ENCODE measurements at regions not wholly inside any gene's neighbourhood (a gene's known extent, or its start where the extent isn't known, plus 50 kb on each side); places are given as distances from the start of the nearest gene placed in this dataset.
"Not testable (repeated sequence)": the region's sequence is repeated elsewhere in the genome, so short reads cannot be mapped to it uniquely, and the experiment has no call there.

DNA sequence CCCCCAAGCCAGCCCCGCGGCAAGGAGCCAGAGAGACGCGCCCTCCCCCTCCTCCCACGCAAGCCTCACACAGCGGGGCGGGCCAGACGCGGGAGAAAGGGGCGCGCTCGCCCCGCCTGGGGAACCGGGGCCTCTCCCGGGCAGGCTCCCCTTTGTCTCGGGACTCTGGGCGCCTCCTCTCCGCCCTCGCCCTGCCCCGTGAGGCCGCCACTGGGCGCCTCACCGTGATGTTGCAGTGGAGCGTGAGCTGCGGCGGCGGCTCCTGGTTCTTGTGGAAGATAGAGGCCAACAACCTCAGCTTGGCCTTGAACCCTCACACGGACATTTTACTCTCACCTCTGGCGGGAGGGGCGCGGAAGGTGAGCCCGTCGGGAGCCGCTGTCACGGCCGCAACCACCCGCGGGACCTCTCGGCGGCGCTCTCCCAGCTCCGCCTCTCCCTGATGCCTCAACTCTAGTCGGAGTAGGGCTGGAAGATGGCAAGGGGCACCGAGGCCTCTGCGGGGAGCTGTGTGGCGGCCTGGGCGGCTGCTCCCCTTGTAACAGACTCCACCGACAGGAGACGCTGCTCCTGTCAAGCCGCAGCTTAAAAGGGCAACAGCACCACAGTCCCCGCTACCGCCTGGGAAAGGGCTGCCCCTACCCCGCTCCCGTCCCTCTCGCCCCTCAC, 179.2 kb upstream of the ZSCAN2 start:
- DNase-seq: not testable (repeated sequence)

DNA sequence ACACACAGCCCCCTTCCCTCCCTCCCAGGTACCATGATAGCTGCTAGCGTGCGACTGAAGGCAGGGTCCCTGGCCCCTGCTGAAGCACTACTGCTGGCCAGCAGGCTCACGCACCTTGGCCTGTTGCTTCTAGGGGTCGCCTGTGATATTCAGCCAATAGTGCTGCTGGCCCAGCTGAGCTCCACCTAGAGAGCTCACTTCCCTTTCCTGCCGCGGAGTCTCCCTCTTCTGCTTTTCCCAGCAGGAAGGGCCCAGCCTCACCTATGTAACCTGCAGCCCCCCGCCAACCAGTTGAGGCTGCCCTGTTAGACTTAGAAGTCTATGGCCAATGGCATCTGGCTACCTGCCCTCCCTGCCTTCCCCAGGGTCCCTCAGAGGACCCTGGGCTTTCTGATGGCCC, 175.5 kb upstream of the ZSCAN2 start:
- not testable (repeated sequence) for DNase-seq

- not testable (repeated sequence) for DNase-seq
Observed at GRCh38 chr15:84473305-84473877, 127.4 kb upstream of the ZSCAN2 start.

DNA sequence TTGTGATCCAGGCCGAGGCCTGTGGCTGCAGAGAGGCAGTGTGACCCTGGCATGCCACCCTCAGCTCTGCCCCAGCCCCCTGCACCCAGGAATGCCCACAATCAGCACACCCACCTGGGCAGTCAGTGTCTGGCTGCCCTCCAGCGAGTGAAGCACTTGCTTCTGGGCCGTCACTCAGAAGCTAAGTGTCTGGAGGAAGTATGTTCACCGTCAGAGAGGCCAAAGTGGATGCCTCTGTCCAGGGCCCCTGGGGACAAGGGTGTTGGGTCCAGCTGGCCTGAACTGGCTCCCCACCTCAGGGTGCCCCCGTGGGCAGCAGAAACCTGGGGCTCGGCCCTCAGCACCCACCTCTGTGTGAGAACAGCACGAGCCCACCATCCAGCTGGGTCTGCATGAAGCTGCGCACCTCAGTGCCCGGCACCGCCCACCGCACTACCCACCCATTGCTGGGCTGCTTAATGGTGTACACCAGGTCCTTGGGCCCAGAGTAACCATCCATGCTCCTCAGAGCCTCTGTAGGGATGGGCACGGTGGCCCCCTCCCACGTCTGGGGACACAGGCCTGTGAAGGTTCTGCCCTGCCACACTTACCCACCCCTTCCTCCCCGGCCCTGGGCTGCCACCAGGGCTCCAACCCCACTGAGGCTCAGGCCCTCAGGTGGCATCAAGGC, 124.3 kb upstream of the ZSCAN2 start:
- DNase-seq: not testable (repeated sequence)

GRCh38 chr15:84477550-84477949, 123.3 kb upstream of the ZSCAN2 start:
- DNase-seq: not testable (repeated sequence)

GRCh38 chr15:84480174-84480681, 120.6 kb upstream of the ZSCAN2 start:
- not testable (repeated sequence) for DNase-seq

- DNase-seq: not testable (repeated sequence)
Observed at GRCh38 chr15:84483859-84484258, 117.0 kb upstream of the ZSCAN2 start.

DNA sequence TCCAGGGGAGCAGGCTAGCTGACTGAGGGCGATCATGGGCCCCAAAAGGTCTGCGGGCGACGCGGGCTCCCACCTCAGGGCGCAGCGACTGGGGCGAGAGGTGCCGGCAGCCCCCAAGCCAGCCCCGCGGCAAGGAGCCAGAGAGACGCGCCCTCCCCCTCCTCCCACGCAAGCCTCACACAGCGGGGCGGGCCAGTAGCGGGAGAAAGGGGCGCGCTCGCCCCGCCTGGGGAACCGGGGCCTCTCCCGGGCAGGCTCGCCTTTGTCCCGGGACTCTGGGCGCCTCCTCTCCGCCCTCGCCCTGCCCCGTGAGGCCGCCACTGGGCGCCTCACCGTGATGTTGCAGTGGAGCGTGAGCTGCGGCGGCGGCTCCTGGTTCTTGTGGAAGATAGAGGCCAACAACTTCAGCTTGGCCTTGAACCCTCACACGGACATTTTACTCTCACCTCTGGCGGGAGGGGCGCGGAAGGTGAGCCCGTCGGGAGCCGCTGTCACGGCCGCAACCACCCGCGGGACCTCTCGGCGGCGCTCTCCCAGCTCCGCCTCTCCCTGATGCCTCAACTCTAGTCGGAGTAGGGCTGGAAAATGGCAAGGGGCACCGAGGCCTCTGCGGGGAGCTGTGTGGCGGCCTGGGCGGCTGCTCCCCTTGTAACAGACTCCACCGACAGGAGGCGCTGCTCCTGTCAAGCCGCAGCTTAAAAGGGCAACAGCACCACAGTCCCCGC, 100.5 kb upstream of the ZSCAN2 start:
- not testable (repeated sequence) for DNase-seq

- DNase-seq: not testable (repeated sequence)
Observed at GRCh38 chr15:84503101-84503500, 97.7 kb upstream of the ZSCAN2 start.

DNA sequence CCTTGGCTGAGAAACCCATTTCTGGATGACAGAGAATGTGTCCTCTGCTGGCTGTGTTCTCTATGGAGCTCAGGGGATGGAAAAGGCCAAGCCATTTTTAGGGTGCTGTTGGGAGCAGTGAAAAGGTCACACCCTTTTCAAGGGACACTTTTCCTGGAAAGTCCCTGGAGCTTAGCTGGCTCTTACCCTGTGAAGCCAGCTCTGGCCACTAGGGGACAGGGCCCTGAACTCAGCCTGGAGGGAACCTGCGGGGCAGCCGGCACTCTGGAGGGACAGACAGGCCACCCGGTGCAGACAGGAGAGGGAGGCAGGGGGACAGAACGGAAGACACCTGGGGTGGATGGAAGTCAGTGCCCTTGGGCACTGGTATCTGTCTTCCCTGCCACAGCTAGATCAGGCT, 95.3 kb upstream of the ZSCAN2 start:
- DNase-seq: not testable (repeated sequence)

- DNase-seq: not testable (repeated sequence)
Observed at GRCh38 chr15:84512324-84512723, 88.5 kb upstream of the ZSCAN2 start.

DNA sequence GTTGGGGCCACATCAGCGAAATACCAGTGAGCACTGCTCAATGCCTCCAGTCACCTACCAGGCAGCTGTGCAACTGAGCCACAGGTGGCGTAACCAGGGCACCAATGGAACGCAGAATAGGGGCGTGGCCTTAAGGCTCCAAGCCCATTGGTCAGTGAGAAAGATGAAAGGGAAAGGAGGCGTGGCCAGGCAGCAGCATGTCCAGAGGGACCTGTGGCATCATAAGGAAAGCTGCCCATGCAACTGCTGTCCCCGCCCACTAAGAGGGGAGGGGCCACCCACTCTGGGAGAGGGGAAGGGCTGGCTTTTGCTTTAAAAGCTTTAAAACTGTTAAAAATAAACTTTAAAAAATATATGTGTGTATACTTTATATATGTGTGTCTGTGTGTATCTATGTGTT, 84.0 kb upstream of the ZSCAN2 start:
- DNase-seq: not testable (repeated sequence)

- not testable (repeated sequence) for DNase-seq
Observed at GRCh38 chr15:84525491-84526344, 75.1 kb upstream of the ZSCAN2 start.

- DNase-seq: not testable (repeated sequence)
Observed at GRCh38 chr15:84530751-84531150, 70.1 kb upstream of the ZSCAN2 start.

DNA sequence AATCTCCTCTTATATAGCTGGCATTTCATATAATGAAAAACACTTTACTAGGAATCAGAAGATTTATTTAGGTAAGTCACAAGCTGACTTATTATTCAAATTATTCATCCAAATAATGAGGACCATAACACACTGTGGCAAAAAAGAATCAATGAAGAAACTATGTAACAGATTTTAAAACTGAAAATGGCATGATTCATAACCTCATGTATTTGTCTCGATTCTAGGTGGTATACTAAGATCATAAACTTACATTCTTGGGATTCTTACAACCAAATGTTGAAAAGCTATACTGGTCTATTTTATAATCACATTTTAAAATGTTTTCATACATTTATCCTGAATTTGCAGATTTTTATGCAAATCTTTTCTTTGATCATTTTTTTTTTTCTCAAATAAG, 69.6 kb upstream of the ZSCAN2 start:
- not testable (repeated sequence) for DNase-seq

- DNase-seq: not testable (repeated sequence)
Observed at GRCh38 chr15:84531709-84532367, 69.0 kb upstream of the ZSCAN2 start.

DNA sequence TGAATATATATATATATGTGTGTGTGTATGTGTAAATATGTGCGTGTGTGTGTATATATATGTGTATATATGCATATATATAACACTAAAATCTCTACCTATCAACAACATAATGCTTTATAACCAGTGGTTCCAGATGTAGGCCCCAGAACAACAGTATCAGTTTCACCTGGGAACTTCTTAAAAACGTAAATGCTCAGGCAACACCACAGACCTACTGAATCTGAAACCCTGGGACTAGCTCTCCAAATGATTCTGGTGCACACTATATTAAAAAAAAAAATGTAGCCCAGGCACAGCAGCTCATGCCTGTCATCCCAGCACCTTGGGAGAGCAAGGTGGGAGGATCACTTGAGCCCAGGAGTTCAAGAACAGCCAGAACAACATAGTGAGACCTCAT, 67.1 kb upstream of the ZSCAN2 start:
- not testable (repeated sequence) for DNase-seq

DNA sequence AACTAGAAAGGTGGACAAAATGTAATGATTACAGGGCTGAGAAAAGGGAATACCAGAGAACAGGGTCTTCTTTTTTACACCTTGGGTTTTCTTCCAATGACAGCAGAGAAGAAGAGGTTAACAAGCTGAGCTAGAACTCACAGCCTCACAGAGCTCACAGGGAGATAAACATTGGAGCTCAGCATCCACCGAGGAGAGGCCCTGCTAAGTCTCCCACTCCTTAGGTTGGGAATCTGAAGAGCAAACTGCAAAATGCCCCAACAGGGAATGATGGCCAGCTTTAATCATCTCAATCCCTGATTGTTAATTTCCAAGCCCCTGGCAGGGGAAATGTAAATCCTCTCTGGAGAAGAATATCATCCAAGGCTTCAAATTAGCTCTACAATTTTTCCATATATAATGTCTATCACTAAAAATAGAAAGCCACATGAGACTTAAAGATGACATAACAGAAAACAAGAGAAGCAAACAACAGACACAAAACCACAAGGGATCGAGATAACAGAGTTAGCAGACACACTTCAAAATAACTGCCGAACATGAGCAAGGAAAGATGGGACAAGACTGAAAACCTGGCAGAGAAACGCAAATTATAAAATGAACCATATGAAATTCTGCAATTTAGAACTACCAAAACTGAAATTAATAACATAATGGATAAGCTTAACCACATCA, 66.1 kb upstream of the ZSCAN2 start:
- not testable (repeated sequence) for DNase-seq

- not testable (repeated sequence) for DNase-seq
Observed at GRCh38 chr15:84536181-84536580, 64.6 kb upstream of the ZSCAN2 start.

- DNase-seq: not testable (repeated sequence)
Observed at GRCh38 chr15:84544586-84544985, 56.2 kb upstream of the ZSCAN2 start.

DNA sequence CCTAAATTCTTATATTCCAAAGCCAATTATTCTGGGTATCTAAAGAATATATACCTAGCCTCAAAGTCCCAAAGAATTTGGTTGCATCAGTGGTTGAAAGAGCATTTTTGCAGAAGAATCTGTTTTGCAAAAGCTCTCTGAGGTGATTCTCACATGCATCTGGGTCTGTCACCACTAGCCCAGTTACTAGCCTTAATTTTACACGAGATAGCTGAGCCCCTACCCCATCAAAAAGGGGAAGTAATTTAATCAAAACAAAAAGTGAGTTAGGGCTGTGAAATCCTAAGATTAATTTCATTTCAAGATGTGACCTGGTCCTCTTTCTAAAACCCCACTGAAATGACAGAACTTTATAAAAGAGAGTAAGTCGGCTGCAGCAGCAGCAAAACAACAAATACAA, 53.7 kb upstream of the ZSCAN2 start:
- not testable (repeated sequence) for DNase-seq

Measured in right hindlimb (tissue), 1 donor.